ENCODE measurements at regions not wholly inside any gene's neighbourhood (a gene's known extent, or its start where the extent isn't known, plus 50 kb on each side); places are given as distances from the start of the nearest gene placed in this dataset.
"Not testable (repeated sequence)": the region's sequence is repeated elsewhere in the genome, so short reads cannot be mapped to it uniquely, and the experiment has no call there.

DNA sequence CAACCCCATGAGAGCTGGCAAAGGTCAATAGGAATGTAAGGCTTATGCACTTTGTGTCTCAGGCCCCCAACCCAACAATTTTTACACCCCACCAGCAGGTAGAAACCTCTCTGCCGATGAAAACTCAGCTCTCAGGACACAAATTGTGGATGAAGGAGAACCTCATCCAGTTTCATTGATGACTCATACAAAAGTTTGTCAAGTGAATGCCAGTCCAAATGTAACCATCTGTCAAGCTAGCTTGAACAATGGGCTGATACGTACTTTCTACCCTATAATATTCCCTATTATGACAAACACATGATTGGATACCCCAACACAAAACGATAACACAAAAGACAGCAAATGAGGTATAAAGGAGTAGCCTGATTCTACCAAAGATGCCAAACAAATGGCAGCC is 321.2 kb upstream of the TMEFF2 start:
- no peaks in the 10 kb centered on the region for H3K36me3 ChIP-seq
- H3K27me3 ChIP-seq = no peaks in the 10 kb centered on the region
- ATAC-seq (no peak), DNase-seq (no peak), FAIRE-seq (no peak)
- no peak for TF ChIP-seq CTCF (IDR thresholded peaks at IDR 0.05)
- H3K27ac ChIP-seq = no peak overlapping the region
- H3K4me3 ChIP-seq = no peak overlapping the region
- no peaks in the 10 kb centered on the region for H3K9me3 ChIP-seq
- intact Hi-C loops (cut with DNase I) = no loop called here
- H3K4me1 ChIP-seq = no peaks in the 10 kb centered on the region
- WGBS, 2 donors = 60 to 75% methylated on average over 3 of the region's 3 CpGs

- H3K27me3 ChIP-seq = no peaks in the 10 kb centered on the region
- FAIRE-seq = no peak
- no peak for TF ChIP-seq CTCF (IDR thresholded peaks at IDR 0.05)
- no peaks in the 10 kb centered on the region for H3K9me3 ChIP-seq
- H3K4me3 ChIP-seq = no peak overlapping the region
- H3K27ac ChIP-seq = no peak overlapping the region
- no peaks in the 10 kb centered on the region for H3K4me1 ChIP-seq
- no peaks in the 10 kb centered on the region for H3K36me3 ChIP-seq
- WGBS, 2 donors = 68 to 79% methylated on average over 4 of the region's 4 CpGs
- ATAC-seq = no peak
- no peak for DNase-seq
- intact Hi-C loops (cut with DNase I) = no loop called here
These were observed 318.8 kb upstream of the TMEFF2 start for GRCh38 chr2:192513575-192513974.

- H3K4me1 ChIP-seq; H3K4me3 ChIP-seq; intact Hi-C loops (cut with DNase I); FAIRE-seq; H3K9me3 ChIP-seq; ATAC-seq; H3K27ac ChIP-seq; H3K27me3 ChIP-seq; H3K36me3 ChIP-seq: not testable (repeated sequence)
- 90 to 95% methylated on average over 23 to 33 of the region's 33 CpGs for WGBS, 2 donors
- peak in 1 of 6 donors; percentile 62 for DNase-seq
These were observed 313.2 kb upstream of the TMEFF2 start for GRCh38 chr2:192507836-192508450.

DNA sequence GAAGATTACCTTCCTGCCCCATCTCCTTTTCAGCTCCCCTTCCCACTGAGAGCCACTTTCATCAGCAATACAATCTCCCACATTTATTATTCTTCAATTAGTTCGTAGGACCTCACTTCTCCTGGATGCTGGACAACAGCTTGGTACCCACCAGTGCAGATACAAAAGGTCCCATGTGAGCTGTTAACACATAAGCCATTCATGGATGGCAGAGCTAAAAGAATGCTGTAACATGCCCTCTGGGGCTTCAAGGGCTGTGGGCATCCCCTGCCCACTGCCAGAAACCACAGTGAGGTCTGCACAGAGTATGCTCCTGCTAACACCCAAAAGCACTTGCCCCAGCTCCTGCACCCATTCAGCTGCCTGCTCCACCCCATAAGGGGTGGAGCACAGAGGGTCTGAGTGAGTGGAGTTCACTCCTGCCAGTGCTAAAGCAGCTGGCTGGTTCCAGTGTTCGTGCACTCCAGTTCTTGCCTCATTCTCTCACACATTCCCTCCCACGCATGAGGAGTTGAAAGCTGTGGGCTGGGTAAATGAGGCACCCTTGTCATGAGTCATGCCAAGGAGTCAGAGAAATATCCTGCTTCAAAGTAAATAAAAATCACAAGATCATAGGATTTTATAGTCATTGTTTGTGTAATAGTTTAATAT is 305.9 kb upstream of the TMEFF2 start:
- H3K9me3 ChIP-seq = no peaks in the 10 kb centered on the region
- ATAC-seq (no peak), FAIRE-seq (no peak), DNase-seq (no peak)
- H3K4me3 ChIP-seq = no peak overlapping the region
- intact Hi-C loops (cut with DNase I) = no loop called here
- 35 to 66% methylated on average over 3 of the region's 3 CpGs for WGBS, 2 donors
- no peaks in the 10 kb centered on the region for H3K27me3 ChIP-seq
- no peak overlapping the region for H3K27ac ChIP-seq
- H3K36me3 ChIP-seq = no peaks in the 10 kb centered on the region
- TF ChIP-seq CTCF (IDR thresholded peaks at IDR 0.05) = no peak
- H3K4me1 ChIP-seq = no peaks in the 10 kb centered on the region

DNA sequence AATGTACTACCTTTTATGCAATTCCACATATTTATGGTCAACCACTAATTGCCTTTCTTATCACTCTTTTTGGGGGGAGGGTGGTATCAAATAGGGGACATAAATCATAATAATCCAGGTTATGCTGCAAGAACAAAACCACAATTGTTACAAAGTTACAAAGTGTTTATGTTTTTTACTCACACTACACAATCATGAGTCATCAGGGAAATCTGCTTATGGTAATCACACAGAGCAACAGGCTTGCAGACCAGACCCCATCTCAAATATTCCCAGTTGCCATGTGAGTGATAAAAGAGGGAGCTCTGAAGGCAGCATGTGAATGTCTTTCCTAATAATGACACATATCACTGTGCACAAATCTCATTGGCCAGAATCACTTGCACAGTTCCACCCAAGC is 304.7 kb upstream of the TMEFF2 start:
- no peak for DNase-seq
- intact Hi-C loops (cut with DNase I) = no loop called here
- no peak for FAIRE-seq
- Histone ChIP-seq H3K4me1 (no peaks in the 10 kb centered on the region), H3K27ac (no peak overlapping the region), H3K36me3 (no peaks in the 10 kb centered on the region), H3K27me3 (no peaks in the 10 kb centered on the region), H3K9me3 (no peaks in the 10 kb centered on the region), H3K4me3 (no peak overlapping the region)
- ATAC-seq = no peak
- no peak for TF ChIP-seq CTCF (IDR thresholded peaks at IDR 0.05)
